Mammary epithelial cell (primary cell): ENCODE measurements at regions not wholly inside any gene's neighbourhood (a gene's known extent, or its start where the extent isn't known, plus 50 kb on each side); places are given as distances from the start of the nearest gene placed in this dataset.

Experiments used
- CTCF ChIP-seq, 2 donors: IDR thresholded peaks in 1 of 2; conservative IDR thresholded peaks in 1 of 2; 2 replicates each; pipeline ENCODE4 v1.5.1; 2011 to 2012; ENCODE audit warnings: inconsistent platforms in 2 of 2, low read length in 2 of 2, mild to moderate bottlenecking in 2 of 2, control low read depth in 1 of 2, low read depth in 1 of 2; ENCODE audit not compliant: insufficient read depth in 1 of 2; ENCODE audit errors: extremely low read depth in 1 of 2
- EZH2 ChIP-seq: IDR thresholded peaks from 2 replicates; pipeline ENCODE4 v1.6.1; 2012; ENCODE audit warnings: low read length, inconsistent platforms, borderline replicate concordance

GRCh38 chr4:110266136-110266535 lies 67.7 kb upstream of the ELOVL6 start:
- TF ChIP-seq CTCF (conservative IDR thresholded peaks at IDR 0.05 in 1 of 2, IDR thresholded peaks at IDR 0.05 in 1 of 2; ENCODE audit: extremely low read depth in 1 of 2, insufficient read depth in 1 of 2, low read depth in 1 of 2, low read length in 2 of 2) (no peak), EZH2 (no peak)
